Pancreas (tissue), 10 donors: ENCODE measurements at regions not wholly inside any gene's neighbourhood (a gene's known extent, or its start where the extent isn't known, plus 50 kb on each side); places are given as distances from the start of the nearest gene placed in this dataset.

Experiments used
- ATAC-seq, 4 donors: fragments of 200-7000 bp; cut with Tn5 transposase; one replicate each; pipeline versions ENCODE4 v1.8.0 to v1.9.1; 2020; ENCODE audit warnings: mild to moderate bottlenecking in 4 of 4, moderate library complexity in 4 of 4
- DNase-seq, 6 donors: peaks; one replicate each; pipeline ENCODE4 v3.0.0-alpha.2; 2020
- FAIRE-seq: peaks from 2 replicates; lab custom pipeline; 2012; peaks lifted over from hg19 to GRCh38; lab: Jason Lieb, UNC
- H3K27ac ChIP-seq, 4 donors: fragments of 200-600 bp; sonication (generic); 1 replicate in 3 of 4; 2 replicates in 1 of 4; pipeline versions ENCODE4 v1.5.0 to v1.8.0; 2020
- H3K27me3 ChIP-seq, 4 donors: fragments of 200-600 bp; one replicate each; pipeline ENCODE4 v1.8.0; 2021
- H3K36me3 ChIP-seq, 3 donors: fragments of 200-600 bp; sonication (generic) in 1 of 3; one replicate each; pipeline versions ENCODE4 v1.5.0 to v1.8.0; 2020 to 2021
- H3K4me1 ChIP-seq, 3 donors: fragments of 200-600 bp; one replicate each; pipeline ENCODE4 v1.8.0; 2021
- H3K4me3 ChIP-seq, 4 donors: fragments of 200-600 bp; sonication (generic) in 2 of 4; one replicate each; pipeline versions ENCODE4 v1.5.0 to v1.8.0; 2020 to 2021
- H3K9me3 ChIP-seq, 4 donors: fragments of 200-600 bp; one replicate each; pipeline ENCODE4 v1.8.0; 2021
- WGBS, 2 donors: extraction: QIAGEN DNeasy Blood & Tissue Kit; methylation state at CpG; one replicate each; pipeline ENCODE4 v1.1.7; 2013; 5-methylcytosine and 5-hydroxymethylcytosine counted together
- intact Hi-C, 3 donors: fragments of 100-400 bp; cut with DNase I; formaldehyde crosslinking; loops; one replicate each; pipeline versions ENCODE4 v1.11.1 to v1.14.2; 2022
- TF ChIP-seq, protein P1 (sequence below), 4 donors: fragments of 200-600 bp; sonication (generic) in 3 of 4; IDR thresholded peaks; one replicate each; pipeline versions ENCODE4 v1.5.0 to v1.8.0; 2021; ENCODE audit warnings: antibody characterized with exemption in 4 of 4
- donor health status: healthy with polysubstance abuse.
- donor health status: DM: no; HTN: no; CAD: no; lungs with moderate emphysema.
- donor health status: DM: no; HTN: no; CAD: no.
- donor health status: control.
- donor health status: control.
- donor health status: Bipolar disorder and iron deficiency.
- donor health status: DM: yes; HTN: yes; CAD: no.
- donor health status: DM: no; HTN: no; CAD: no.
- donor health status: DM: no; HTN: no; CAD: no.
- donor health status: DM: yes; HTN: yes; CAD: no.

DNA sequence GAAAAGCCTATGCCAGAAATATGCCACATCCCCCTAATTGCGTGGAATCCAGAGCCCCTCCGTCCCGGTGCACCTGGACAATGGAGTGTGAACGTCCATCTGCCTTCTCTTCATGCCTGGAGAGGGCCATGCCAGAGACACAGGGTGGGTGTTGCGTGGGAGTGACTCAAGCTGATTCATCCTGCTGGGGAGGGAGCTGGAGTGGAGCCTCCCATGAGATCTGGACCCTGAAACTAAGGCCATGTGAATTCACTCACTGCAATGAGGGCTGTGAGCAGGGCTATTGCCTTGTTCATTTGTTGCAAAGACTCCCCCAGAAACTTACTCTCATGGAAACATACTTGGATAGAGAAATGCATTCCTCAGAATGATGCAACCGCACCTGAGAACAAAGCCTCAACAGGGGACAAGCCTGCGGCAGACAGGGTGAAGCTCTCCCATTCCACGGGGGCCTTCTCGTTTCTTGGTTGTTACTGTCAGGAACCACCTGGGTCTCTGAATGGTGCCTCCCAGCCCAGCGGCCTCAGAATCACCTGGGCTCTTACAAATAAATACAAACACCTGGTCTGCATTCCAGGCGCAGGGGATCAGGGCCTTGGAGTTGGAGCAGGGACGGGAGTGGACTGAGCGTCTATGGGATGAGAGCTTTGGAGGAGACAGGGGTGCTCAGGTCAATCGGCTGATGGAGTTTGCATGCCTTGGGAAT, 1031.2 kb downstream of the BRD1 start:
- 48 to 51% methylated on average over 14 of the region's 14 CpGs for WGBS, 2 donors
- H3K9me3 ChIP-seq = no peaks in the 10 kb centered on the region
- DNase-seq = no peak
- no peak overlapping the region for H3K27ac ChIP-seq
- H3K4me1 ChIP-seq = no peaks in the 10 kb centered on the region
- TF ChIP-seq, protein P1, sequence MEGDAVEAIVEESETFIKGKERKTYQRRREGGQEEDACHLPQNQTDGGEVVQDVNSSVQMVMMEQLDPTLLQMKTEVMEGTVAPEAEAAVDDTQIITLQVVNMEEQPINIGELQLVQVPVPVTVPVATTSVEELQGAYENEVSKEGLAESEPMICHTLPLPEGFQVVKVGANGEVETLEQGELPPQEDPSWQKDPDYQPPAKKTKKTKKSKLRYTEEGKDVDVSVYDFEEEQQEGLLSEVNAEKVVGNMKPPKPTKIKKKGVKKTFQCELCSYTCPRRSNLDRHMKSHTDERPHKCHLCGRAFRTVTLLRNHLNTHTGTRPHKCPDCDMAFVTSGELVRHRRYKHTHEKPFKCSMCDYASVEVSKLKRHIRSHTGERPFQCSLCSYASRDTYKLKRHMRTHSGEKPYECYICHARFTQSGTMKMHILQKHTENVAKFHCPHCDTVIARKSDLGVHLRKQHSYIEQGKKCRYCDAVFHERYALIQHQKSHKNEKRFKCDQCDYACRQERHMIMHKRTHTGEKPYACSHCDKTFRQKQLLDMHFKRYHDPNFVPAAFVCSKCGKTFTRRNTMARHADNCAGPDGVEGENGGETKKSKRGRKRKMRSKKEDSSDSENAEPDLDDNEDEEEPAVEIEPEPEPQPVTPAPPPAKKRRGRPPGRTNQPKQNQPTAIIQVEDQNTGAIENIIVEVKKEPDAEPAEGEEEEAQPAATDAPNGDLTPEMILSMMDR (IDR thresholded peaks at IDR 0.05) = no peak
- no peaks in the 10 kb centered on the region for H3K27me3 ChIP-seq
- H3K36me3 ChIP-seq = no peaks in the 10 kb centered on the region
- no peak for FAIRE-seq
- no peak overlapping the region for H3K4me3 ChIP-seq
- ATAC-seq = no peak
- intact Hi-C loops = no loop called here

DNA sequence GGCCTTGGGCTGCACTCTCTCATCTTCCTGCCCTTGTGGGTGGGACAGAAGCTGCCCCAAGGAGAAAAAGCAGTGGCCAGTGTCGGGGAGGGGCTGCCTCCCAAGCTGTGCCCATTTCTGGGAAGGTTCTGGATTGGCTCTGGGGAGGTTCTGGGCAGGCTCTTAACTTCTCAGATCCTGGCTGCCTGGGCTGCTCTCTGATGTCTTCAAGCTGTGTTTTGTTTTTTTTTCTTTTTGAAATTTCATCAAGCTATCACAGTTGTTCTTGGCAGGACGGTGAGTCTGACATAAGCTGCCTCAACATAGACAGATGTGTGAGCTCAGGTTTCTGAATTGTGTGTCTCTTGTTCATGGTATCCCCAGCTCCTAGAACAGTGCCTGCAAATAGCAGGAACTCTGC, 1032.0 kb downstream of the BRD1 start:
- 33 to 47% methylated on average over 2 of the region's 2 CpGs for WGBS, 2 donors
- TF ChIP-seq, protein P1 (IDR thresholded peaks at IDR 0.05) = no peak
- DNase-seq (no peak), FAIRE-seq (no peak), ATAC-seq (no peak)
- Histone ChIP-seq H3K27me3 (no peaks in the 10 kb centered on the region), H3K4me1 (no peaks in the 10 kb centered on the region), H3K4me3 (no peak overlapping the region), H3K27ac (no peak overlapping the region), H3K9me3 (no peaks in the 10 kb centered on the region), H3K36me3 (no peaks in the 10 kb centered on the region)
- intact Hi-C loops = no loop called here

GRCh38 chr22:48794906-48795305, 1032.8 kb downstream of the BRD1 start:
- no peak for FAIRE-seq
- TF ChIP-seq, protein P1 (IDR thresholded peaks at IDR 0.05) = no peak
- Histone ChIP-seq H3K36me3 (no peaks in the 10 kb centered on the region), H3K27ac (no peak overlapping the region), H3K4me3 (no peak overlapping the region), H3K27me3 (no peaks in the 10 kb centered on the region), H3K4me1 (no peaks in the 10 kb centered on the region), H3K9me3 (no peaks in the 10 kb centered on the region)
- no peak for ATAC-seq
- intact Hi-C loops = no loop called here
- 54 to 70% methylated on average over 7 of the region's 7 CpGs for WGBS, 2 donors
- DNase-seq = no peak

DNA sequence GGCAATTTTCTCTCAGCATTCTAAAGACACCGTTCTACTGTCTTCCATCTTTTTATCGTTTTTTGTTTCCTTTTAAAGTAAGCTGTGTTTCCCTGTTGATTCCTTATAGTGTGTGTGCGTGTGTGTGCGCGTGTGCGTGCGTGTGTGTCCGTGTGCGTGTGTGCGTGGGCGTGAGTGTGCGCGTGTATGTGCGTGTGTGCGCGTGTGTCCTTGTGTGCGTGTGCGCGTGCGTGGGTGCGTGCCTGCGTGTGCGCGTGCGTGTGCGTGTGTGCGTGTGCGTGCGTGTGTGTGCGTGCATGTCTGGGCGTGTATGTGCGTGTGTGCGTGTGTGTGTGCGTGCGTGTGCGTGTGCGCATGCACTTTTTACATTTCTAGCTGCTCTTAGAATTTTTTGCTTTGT, 1033.7 kb downstream of the BRD1 start:
- no peaks in the 10 kb centered on the region for H3K4me1 ChIP-seq
- FAIRE-seq (no peak), ATAC-seq (no peak), DNase-seq (no peak)
- TF ChIP-seq, protein P1 (IDR thresholded peaks at IDR 0.05) = no peak
- H3K9me3 ChIP-seq = no peaks in the 10 kb centered on the region
- H3K36me3 ChIP-seq = no peaks in the 10 kb centered on the region
- H3K4me3 ChIP-seq = no peak overlapping the region
- no peak overlapping the region for H3K27ac ChIP-seq
- no peaks in the 10 kb centered on the region for H3K27me3 ChIP-seq
- 81 to 84% methylated on average over 30 to 37 of the region's 37 CpGs for WGBS, 2 donors
- intact Hi-C loops = no loop called here

DNA sequence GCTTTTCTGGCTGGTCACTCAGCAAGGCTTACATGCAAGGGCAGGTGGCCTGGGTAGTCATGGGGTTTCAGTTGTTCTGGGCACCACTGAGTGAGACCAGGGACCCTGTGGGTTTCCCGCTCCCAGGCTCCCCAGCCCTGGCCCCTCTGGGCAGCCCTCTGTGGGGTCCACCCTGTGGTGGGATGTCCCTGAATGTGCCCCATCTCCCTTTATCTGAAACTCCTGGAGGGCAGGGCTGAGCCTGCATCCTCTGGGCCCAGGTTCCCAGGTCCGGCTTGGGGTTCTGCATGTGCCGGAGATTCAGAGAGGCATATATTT, 1041.0 kb downstream of the BRD1 start:
- Histone ChIP-seq H3K4me3 (no peak overlapping the region), H3K27me3 (no peaks in the 10 kb centered on the region), H3K9me3 (no peaks in the 10 kb centered on the region), H3K27ac (no peak overlapping the region), H3K4me1 (no peaks in the 10 kb centered on the region), H3K36me3 (no peaks in the 10 kb centered on the region)
- WGBS, 2 donors = 80 to 81% methylated on average over 3 of the region's 3 CpGs
- DNase-seq (no peak), FAIRE-seq (no peak), ATAC-seq (no peak)
- TF ChIP-seq, protein P1 (IDR thresholded peaks at IDR 0.05) = no peak
- intact Hi-C loops = no loop called here
